HG03457 (cell line): ENCODE measurements at regions not wholly inside any gene's neighbourhood (a gene's known extent, or its start where the extent isn't known, plus 50 kb on each side); places are given as distances from the start of the nearest gene placed in this dataset.
"Not testable (repeated sequence)": the region's sequence is repeated elsewhere in the genome, so short reads cannot be mapped to it uniquely, and the experiment has no call there.

Experiments used
- ATAC-seq: cut with Tn5 transposase; IDR thresholded peaks from one replicate; pipeline ENCODE4 v1.9.1; 2021; ENCODE audit warnings: moderate number of reproducible peaks; ENCODE audit not compliant: unreplicated experiment

- ATAC-seq: no peak
These were observed 90.6 kb upstream of the UBE2E2 start for GRCh38 chr3:23112491-23112890.

GRCh38 chr3:23113455-23114171, 89.5 kb upstream of the UBE2E2 start:
- ATAC-seq: no peak

GRCh38 chr3:23114432-23114831, 88.7 kb upstream of the UBE2E2 start:
- no peak for ATAC-seq

GRCh38 chr3:23115171-23115877, 87.8 kb upstream of the UBE2E2 start:
- no peak for ATAC-seq

GRCh38 chr3:23116081-23116837, 86.9 kb upstream of the UBE2E2 start:
- ATAC-seq: no peak

GRCh38 chr3:23117856-23118255, 85.3 kb upstream of the UBE2E2 start:
- ATAC-seq: no peak

GRCh38 chr3:23127196-23127595, 75.9 kb upstream of the UBE2E2 start:
- ATAC-seq: no peak

- no peak for ATAC-seq
These were observed 74.5 kb upstream of the UBE2E2 start for GRCh38 chr3:23128655-23129054.

GRCh38 chr3:23129117-23129516, 74.0 kb upstream of the UBE2E2 start:
- no peak for ATAC-seq

GRCh38 chr3:23129817-23130216, 73.3 kb upstream of the UBE2E2 start:
- ATAC-seq: no peak

- no peak for ATAC-seq
These were observed 72.7 kb upstream of the UBE2E2 start for GRCh38 chr3:23130406-23130805.

GRCh38 chr3:23135026-23135785, 67.9 kb upstream of the UBE2E2 start:
- ATAC-seq: no peak

GRCh38 chr3:23136054-23136453, 67.1 kb upstream of the UBE2E2 start:
- ATAC-seq: no peak

- not testable (repeated sequence) for ATAC-seq
These were observed 59.1 kb upstream of the UBE2E2 start for GRCh38 chr3:23144051-23144450.

- no peak for ATAC-seq
These were observed 57.0 kb upstream of the UBE2E2 start for GRCh38 chr3:23146163-23146562.

GRCh38 chr3:23152989-23153388, 50.1 kb upstream of the UBE2E2 start:
- no peak for ATAC-seq
